HG02588 (cell line): ENCODE measurements at regions not wholly inside any gene's neighbourhood (a gene's known extent, or its start where the extent isn't known, plus 50 kb on each side); places are given as distances from the start of the nearest gene placed in this dataset.

ENCODE experiments used
- ATAC-seq: cut with Tn5 transposase; IDR thresholded peaks from one replicate; pipeline ENCODE4 v1.9.1; 2021; ENCODE audit warnings: mild to moderate bottlenecking, moderate library complexity; ENCODE audit not compliant: unreplicated experiment

DNA sequence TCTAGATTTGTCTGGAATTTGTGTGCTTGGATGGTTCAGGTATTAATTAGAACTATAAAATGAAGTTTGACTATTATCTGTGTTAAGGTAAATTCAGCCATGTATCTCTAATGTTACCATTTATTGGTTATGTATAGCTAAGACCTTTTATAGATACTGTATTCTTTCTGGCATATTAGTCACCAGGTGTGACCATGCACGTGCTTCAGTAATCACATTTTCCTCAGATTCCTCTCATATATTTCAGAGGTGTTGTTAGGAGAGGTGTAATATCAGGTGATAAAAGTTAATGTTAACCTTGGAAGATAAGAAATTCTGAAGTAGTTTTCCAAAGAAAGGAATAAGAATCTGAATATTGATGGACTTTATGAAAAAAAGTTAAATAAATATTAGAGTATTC lies 194.5 kb upstream of the KHDRBS2 start:
- ATAC-seq: no peak

DNA sequence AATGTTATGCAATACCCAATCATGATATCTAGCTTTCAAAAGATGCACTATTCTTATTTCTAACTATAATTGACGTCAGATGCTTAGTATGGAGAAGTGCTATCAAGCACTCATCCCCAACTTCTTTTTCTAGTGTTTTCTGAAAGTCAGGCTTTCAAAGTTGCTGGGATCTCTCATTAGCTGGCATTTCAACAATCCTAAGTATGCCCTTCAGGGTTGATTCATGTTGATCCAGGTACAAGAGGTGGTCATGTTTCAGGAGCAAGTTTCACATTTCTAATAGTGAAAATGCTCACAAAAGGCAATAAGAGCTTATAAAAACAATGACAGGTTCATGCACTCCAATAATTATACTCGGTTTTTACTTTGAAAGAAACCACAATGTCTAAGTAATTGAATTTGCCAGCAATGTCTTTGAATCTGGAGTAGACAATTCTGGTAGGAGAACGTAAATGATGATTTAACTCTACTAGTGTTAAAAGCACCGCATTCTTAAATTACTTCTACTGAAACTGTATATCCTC lies 193.7 kb upstream of the KHDRBS2 start:
- ATAC-seq: no peak

DNA sequence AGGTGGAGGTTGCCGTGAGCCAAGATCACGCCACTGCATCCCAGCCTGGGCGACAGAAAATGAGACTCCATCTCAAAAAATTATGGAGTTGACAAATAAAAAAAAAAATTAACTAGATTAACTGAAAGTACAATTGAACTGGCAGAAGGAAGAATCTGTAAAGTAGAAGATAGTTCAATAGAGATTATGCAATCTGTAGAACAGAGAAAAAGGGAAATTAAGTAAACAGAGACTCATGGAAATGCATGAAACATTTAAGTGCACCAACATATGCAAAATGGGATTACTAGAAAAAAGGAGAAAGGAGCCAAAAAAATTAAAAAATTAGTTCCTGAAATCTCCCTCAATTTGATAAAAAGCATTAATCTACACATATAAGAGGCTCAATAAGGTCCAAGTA lies 188.8 kb upstream of the KHDRBS2 start:
- no peak for ATAC-seq

DNA sequence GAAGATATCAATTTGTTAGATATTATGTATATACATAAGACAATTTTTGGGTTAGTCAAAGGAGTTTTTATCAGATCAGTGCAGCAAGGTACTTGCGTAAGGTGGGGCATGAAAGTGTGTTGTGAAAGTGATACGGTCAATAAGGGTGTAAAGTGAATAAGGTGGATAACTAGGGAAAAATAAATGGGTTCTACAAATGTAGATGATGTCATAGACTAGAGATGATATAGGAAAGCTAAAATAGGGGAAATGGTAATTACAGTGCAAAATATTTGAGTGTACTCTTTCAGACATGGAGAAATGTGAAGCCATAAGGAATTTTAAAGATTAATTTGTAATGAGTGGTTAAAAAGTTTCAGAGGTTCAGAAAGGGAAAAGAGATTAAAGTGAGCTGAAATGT lies 180.6 kb upstream of the KHDRBS2 start:
- no peak for ATAC-seq

DNA sequence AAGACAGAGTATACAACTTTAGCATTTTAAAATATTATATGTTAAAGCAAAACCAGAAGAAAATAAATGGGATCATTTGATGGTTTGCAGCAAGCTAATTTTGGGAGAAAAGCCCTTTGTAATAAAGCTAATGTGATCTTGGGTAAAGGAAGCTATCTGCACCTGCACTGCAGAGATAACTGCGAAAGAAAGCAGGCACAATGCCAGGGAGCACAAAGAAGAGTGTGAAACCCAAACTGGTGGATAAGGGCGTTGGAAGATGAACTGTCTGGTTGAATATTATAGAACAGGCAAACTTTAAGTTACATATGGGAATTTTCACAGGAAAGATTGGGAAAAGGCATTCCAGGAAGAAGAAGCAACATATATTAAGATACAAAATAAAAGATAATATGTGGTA lies 179.2 kb upstream of the KHDRBS2 start:
- no peak for ATAC-seq

DNA sequence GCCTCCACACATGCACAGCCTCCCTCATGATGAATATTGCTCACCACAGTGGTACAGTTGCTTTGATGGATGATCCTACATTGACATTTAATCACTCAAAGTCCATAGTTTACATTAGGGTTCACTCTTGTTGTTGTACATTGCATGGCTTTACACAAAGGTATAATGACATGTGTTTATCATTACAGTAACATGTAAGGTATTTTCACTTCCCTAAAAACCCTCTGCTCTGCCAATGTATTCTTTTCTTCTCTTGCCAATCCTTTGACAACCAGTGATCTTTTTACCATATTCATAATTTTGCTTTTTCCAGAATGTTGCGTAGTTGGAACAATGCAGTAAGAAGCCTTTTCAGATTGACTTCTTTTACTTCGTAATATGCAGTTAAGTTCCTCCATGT lies 166.6 kb upstream of the KHDRBS2 start:
- ATAC-seq: no peak

DNA sequence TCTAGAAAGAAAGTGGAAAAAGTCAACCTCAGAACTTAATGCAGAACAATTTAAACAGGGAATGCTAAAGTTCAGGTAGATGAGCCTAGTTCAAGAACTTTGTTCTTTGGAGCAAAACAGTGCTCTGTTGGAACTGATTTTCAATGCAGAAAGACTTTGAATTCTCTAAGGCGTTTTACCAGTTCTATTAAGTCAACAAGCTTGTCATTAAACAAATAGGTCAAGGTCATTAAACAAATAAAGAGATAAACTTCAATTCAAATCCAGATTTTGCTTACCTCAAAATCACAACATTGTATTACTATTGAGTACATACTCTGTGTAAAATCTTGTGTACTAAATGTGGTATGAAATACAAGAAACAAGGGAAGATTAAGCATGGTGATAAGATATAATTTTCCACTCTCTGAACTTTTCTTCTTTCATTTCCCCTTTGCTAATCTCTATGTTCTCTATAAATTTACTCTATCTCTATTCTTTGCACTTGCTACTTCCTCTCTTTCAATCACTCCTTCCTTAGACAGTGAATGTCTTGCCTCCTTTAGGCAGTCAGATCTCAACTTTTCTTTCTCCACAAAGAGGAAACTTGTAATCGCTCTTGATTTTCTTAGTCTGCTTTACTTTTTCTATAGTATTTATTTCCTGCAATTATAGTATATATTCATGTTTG lies 160.8 kb upstream of the KHDRBS2 start:
- ATAC-seq: no peak

DNA sequence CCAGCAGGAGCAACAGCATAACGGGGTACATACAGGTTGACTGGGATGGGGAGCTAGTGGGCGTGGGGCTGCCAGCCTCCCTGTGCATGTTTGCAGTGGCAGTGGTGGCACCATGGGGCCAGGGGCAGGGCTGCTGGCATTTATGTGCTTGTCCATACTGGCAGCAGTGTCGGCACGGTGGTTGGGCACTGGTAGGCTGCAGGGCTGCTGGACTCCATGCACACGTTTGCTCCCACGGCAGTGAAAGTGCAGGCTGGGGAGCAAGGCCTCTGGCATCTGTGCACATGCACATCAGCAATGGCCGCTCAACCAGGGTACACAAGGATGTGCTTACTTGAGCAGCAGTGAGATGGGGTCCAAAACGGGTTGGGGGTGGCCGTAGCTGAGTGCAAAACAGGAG lies 159.5 kb upstream of the KHDRBS2 start:
- no peak for ATAC-seq

DNA sequence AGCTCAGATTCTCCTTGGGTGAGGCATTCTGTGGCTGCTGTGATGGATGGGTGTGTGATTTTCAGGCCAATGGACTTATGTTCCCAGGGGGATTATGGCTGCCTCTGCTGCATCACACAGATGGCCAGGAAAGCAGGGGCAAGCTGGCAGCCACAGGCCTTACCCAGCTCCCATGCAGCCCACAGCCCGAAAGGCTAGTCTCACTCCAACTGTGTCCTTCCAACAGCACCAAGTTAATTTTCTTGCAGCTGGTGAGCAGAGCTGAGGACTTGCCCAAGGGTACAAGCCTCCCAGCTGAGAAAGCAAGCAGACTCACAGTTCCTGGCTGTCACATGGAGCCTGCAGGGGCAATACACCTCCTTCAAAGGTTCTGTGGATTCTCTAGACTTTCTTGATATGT lies 155.2 kb upstream of the KHDRBS2 start:
- no peak for ATAC-seq

DNA sequence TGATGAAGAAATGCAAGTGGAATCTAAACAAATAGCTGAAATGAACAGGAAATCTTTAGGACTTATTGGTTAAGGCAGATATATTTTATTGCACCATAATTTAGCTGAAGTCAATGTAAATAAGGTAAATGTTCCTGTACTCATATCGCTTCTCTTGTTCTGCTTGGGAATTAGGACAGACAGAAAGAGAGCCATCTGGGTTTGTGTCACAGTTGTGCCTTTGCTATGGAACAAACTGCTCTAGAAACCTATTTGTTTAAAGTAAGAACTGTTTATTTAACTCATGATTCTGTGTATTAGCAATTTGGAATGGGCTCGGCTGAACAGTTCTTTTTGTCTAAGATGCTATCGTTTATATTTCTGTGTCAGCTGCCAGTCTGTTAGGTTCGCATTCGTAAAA lies 143.8 kb upstream of the KHDRBS2 start:
- no peak for ATAC-seq

DNA sequence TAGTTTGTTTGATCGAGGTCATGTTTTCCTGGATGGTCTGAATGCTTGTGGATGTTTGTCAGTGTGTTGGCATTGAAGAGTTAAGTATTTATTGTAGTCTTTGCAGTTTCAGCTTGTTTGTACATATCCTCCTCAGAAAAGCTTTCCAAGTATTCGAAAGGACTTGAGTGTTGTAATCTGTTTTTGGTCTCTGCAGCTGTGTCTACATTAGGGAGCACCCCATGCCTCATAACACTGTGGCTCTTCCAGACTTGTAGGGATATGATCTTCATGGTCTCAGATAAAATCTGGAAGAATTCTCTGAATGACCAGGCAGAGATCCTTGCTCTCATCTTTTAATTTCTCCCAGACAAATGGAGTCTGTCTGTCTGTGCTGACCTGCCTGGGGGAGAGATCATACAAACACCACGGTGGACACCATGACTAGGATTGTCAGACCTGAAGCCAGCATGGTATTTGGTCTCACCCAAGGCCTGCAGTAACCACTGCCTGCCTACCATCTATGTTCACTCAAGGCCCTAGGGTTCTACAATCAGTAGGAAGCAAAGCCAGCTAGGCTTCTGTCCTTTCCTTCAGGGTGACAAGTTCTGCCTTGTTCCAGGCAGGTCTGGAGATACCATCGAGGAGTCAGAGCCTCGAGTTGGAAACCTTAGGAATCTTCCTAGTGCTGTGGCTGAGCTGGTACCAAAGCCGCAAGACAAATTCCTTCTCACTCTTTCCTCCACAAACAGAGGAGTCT lies 114.7 kb upstream of the KHDRBS2 start:
- no peak for ATAC-seq

DNA sequence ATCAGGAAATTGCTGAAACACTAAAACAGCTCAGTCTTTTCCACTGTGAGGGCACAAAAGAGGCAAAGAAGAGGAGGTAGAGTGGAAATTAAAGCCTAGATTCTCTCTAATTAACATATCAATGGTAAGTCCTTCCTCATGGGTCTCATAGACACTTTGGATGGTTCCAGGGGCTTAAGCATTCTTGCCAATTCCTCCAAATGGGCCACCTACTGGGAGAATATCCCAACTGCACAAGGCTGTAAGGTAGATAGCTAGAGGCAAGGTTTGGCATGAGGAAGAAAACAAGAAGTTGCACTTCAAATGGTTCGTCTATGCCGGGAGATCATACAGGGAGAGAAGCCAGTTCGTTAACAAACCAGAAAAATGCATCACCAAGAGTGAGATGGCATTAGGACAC lies 107.6 kb upstream of the KHDRBS2 start:
- ATAC-seq: no peak

DNA sequence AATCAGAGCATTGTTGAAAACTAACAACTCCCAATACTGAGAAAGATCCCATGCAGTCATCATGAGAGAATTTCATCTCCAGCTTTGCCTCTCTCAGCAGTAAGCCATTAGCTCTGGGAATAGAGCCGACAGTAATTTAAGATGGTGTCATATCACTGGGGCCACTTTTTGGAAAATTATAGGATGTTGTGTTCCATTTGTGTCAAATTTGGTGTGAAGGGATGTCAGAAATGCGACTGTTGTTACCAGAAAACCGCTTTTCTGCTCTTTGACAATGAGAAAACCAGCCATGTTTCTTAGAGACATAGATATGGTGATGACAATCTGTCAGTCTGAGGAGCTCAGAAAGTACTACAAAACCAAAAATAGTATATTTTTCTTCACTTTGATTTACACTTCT lies 106.3 kb upstream of the KHDRBS2 start:
- no peak for ATAC-seq

DNA sequence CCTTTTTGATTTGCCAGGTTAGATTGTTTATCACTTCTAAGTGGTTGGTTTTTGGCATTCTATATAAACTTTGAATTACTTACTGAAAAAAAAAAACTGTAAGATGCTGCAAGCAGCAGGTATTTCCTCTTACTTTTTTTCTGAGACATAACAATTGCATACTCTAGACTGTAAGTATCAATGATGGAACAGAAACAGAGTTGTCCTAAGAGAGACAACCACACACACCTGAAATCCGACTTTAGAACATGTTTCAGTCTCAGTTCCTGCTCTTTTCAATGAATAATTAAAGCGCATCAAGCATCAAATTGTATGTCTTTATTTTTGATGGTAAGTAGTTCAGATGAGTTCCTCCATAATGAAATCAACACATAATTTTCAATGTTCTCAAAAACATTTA lies 105.3 kb upstream of the KHDRBS2 start:
- no peak for ATAC-seq

DNA sequence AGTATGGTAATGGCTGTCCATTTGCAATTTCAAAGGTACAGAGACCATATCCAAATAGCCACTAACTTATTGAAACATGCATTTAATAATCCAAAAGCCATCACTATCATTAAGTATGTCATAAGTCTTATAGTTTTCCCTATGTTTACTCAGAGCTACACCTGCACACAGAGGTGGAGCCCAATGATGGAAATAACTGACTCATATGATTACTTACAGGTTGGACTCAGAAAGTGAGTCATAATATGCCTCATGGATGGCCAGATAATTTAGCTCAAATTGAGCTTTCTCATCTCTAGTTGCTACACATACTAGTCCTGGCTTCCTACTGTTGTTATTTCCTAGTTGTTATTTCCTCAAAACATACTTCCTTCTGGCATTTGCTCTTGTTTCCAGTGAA lies 104.4 kb upstream of the KHDRBS2 start:
- no peak for ATAC-seq

DNA sequence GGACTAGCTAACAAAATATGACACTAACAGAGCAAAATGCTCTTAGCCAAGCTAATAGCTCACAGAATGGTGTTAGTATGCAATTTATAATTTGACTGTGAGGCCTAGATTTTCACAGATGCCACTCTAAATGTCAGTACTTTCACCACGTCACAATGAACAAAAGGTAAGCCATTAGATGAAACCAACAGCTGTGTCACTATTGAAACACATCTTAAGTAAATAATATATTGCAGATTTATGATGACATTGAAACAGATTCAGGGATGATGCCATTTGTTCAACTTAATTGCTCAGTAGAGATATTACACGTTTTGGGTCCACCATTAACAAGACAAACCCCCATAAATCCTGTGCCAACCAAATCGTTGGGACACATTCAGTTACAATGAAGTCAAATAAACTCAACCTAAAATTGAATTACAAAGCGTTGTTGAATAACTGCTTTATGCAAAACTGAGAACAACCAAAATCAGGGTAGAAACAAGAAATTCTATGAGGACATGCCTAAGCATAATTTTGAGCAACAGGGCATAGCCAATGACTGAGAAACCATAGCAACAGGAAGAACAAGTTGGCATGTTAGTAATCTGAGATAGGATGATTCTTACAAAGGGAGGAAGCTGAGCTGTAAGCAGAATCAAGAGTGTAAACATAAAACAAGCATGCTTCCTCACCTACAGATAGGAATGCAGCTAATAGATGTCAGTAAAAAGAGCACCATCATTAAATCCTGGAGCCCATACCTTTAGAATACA lies 85.6 kb upstream of the KHDRBS2 start:
- no peak for ATAC-seq

DNA sequence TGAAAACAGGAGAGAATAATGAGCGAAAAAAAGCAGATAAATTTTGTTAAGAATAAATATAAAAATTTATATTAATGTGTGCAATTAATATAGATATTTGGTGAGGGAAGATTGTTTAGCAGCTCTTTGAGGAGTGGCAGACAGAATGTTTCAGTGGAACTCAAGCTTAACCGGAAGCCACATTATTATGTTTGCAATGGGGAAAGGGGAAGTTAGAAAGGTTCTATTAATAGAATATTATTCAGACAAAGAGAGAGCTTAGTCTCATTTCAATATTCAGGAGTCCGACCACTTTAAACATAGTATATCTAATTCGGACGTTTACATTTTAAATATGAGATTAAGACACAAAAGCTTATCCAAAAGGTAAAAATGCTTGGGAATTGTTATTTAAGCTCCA lies 81.6 kb upstream of the KHDRBS2 start:
- peak; percentile 97 for ATAC-seq

DNA sequence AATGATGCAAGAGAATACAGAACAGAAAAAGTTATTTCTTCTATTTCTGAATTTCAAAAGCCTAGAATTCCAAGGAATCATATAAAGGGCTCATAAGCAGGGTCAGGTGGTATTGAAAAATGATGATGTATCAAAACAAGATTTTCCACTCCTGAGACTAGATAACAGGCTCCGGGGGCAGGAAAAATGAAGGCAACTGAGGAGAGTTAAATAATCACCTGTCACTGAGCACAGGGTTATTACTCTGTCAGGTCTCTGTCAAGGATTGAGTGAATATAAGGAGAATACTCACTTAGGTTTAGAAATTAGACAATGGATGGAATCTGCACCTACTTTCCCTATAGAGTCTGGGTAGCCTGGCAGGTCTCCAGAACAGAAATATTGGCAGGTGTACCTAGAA lies 76.1 kb upstream of the KHDRBS2 start:
- ATAC-seq: no peak

DNA sequence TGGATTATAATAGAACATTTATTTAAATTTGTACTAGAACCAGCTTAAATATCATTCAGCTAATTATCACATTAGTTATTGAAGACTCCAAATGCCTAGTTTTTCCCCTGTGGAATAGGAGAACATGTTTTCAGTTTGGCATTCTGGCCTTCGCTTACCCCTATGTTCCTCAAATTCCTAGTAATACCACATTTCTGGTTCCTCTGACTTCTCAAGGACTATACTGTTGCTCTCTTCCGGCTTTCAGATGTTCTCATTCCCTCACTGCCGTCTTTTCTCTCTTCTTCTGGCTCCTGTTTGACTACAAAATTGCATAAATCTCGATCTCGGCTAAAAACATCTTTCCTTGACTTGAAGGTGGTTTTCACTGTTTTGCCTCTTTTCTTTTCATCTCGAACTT lies 71.8 kb upstream of the KHDRBS2 start:
- ATAC-seq: no peak

DNA sequence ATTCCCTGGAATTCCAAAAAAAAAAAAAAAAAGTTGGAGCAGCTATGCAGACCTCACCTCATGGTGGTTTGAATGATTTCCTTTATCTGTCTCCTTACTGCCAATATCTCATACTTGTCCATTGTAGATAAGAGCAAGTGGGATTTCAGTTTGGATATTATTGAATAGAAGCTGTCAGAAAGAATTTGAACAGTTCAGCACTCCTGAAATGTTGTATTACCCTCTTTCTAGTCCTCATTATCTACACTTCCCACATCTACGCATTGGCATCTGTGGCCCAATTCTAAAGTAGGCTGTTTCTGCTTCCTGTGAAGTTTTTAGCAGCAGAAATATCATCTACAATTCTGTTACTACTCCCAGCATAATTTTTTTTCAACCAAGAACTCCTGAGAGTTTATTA lies 68.2 kb upstream of the KHDRBS2 start:
- no peak for ATAC-seq

DNA sequence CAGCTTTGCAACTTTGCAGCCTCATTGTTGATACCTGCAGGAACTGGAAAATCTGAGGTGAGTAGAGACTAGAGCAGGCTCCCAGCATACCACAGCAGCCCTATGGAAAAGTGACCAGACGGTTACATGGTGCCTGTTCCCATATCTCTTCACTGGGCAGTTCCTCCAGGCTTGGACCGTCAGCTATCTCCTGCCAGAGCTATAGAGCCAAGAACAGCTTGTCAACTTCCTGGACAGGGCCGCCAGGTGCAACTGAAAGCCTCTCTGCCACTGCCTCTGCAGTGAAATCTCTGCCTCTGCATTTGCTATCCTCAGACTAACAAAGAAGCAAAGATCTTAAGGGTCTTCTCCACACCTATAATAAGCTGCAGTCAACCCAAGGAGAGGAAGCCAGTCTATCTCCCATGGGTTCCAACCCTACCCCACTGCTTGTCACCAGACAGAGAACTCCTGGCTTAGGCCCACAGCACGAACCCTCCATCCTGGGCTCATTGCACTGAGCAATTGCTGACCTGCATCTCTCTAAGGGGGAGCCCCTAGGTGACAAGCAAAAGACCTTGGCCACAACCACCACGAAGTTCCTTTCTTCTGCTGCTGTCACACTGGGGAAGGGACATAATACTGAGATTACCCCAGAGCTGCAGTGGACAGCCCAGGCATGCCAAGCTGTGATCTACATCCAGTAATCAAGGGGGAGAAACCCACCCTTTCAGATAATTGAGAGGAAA lies 60.1 kb upstream of the KHDRBS2 start:
- ATAC-seq: no peak
